ENCODE measurements at regions not wholly inside any gene's neighbourhood (a gene's known extent, or its start where the extent isn't known, plus 50 kb on each side); places are given as distances from the start of the nearest gene placed in this dataset.

DNA sequence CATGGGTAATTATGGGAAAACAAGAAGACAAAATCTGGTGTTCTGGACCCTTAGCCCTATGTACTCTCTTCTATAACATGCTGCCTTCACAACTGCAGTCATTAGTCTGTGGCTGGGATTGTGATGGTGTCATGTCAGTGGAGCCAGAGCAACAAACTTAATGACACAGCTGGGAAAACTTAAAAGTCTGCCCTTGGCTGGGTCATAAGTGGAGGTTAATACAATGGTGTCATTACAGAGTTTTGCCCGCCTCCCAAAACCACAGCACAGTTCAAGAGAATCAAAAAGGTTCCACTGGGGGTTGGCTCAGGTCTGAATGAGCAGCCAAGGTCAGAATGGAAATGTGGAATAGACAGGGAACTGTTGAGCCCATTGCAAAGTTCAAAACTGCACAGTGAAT, 455.7 kb upstream of the PIK3C3 start:
- RAD21 ChIA-PET (ENCODE audit: unreplicated experiment), result no interaction called here
- in situ Hi-C loops (cut with MboI), result no loop called here
- TF ChIP-seq YBX1 (IDR thresholded peaks at IDR 0.05) (no peak), ZBED1 (IDR thresholded peaks at IDR 0.05; ENCODE audit: borderline replicate concordance) (no peak), SMC3 (IDR thresholded peaks at IDR 0.05; ENCODE audit: borderline replicate concordance, low read length) (no peak), IKZF1 (conservative IDR thresholded peaks at IDR 0.05) (no peak), CREB1 (IDR thresholded peaks at IDR 0.05; ENCODE audit: low read depth) (no peak), IKZF2 (IDR thresholded peaks at IDR 0.05) (no peak), SMARCA5 (IDR thresholded peaks at IDR 0.05) (no peak), ASH2L (IDR thresholded peaks at IDR 0.05; ENCODE audit: borderline replicate concordance, low read depth) (no peak), STAT1 (conservative IDR thresholded peaks at IDR 0.05) (no peak), RBBP5 (conservative IDR thresholded peaks at IDR 0.05) (no peak), NFIC (IDR thresholded peaks at IDR 0.05; ENCODE audit: low read depth, low read length) (no peak), NFYA (IDR thresholded peaks at IDR 0.05; ENCODE audit: borderline replicate concordance, low read depth, low read length) (no peak), NRF1 (conservative IDR thresholded peaks at IDR 0.05; ENCODE audit: low read depth, low read length) (no peak), MTA2 (IDR thresholded peaks at IDR 0.05; ENCODE audit: low read depth) (no peak)
- TF ChIP-seq, protein P1, sequence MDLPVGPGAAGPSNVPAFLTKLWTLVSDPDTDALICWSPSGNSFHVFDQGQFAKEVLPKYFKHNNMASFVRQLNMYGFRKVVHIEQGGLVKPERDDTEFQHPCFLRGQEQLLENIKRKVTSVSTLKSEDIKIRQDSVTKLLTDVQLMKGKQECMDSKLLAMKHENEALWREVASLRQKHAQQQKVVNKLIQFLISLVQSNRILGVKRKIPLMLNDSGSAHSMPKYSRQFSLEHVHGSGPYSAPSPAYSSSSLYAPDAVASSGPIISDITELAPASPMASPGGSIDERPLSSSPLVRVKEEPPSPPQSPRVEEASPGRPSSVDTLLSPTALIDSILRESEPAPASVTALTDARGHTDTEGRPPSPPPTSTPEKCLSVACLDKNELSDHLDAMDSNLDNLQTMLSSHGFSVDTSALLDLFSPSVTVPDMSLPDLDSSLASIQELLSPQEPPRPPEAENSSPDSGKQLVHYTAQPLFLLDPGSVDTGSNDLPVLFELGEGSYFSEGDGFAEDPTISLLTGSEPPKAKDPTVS (IDR thresholded peaks at IDR 0.05; ENCODE audit: low read depth, low read length), result no peak
- TF ChIP-seq, protein P2, sequence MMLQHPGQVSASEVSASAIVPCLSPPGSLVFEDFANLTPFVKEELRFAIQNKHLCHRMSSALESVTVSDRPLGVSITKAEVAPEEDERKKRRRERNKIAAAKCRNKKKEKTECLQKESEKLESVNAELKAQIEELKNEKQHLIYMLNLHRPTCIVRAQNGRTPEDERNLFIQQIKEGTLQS (IDR thresholded peaks at IDR 0.05; ENCODE audit: borderline replicate concordance, extremely low read depth, low read depth, low read length), result no peak
- TF ChIP-seq, protein P3, sequence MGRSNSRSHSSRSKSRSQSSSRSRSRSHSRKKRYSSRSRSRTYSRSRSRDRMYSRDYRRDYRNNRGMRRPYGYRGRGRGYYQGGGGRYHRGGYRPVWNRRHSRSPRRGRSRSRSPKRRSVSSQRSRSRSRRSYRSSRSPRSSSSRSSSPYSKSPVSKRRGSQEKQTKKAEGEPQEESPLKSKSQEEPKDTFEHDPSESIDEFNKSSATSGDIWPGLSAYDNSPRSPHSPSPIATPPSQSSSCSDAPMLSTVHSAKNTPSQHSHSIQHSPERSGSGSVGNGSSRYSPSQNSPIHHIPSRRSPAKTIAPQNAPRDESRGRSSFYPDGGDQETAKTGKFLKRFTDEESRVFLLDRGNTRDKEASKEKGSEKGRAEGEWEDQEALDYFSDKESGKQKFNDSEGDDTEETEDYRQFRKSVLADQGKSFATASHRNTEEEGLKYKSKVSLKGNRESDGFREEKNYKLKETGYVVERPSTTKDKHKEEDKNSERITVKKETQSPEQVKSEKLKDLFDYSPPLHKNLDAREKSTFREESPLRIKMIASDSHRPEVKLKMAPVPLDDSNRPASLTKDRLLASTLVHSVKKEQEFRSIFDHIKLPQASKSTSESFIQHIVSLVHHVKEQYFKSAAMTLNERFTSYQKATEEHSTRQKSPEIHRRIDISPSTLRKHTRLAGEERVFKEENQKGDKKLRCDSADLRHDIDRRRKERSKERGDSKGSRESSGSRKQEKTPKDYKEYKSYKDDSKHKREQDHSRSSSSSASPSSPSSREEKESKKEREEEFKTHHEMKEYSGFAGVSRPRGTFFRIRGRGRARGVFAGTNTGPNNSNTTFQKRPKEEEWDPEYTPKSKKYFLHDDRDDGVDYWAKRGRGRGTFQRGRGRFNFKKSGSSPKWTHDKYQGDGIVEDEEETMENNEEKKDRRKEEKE (IDR thresholded peaks at IDR 0.05), result no peak
- TF ChIP-seq, protein P4, sequence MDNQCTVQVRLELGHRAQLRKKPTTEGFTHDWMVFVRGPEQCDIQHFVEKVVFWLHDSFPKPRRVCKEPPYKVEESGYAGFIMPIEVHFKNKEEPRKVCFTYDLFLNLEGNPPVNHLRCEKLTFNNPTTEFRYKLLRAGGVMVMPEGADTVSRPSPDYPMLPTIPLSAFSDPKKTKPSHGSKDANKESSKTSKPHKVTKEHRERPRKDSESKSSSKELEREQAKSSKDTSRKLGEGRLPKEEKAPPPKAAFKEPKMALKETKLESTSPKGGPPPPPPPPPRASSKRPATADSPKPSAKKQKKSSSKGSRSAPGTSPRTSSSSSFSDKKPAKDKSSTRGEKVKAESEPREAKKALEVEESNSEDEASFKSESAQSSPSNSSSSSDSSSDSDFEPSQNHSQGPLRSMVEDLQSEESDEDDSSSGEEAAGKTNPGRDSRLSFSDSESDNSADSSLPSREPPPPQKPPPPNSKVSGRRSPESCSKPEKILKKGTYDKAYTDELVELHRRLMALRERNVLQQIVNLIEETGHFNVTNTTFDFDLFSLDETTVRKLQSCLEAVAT (IDR thresholded peaks at IDR 0.05), result no peak
- TF ChIP-seq, protein P5, sequence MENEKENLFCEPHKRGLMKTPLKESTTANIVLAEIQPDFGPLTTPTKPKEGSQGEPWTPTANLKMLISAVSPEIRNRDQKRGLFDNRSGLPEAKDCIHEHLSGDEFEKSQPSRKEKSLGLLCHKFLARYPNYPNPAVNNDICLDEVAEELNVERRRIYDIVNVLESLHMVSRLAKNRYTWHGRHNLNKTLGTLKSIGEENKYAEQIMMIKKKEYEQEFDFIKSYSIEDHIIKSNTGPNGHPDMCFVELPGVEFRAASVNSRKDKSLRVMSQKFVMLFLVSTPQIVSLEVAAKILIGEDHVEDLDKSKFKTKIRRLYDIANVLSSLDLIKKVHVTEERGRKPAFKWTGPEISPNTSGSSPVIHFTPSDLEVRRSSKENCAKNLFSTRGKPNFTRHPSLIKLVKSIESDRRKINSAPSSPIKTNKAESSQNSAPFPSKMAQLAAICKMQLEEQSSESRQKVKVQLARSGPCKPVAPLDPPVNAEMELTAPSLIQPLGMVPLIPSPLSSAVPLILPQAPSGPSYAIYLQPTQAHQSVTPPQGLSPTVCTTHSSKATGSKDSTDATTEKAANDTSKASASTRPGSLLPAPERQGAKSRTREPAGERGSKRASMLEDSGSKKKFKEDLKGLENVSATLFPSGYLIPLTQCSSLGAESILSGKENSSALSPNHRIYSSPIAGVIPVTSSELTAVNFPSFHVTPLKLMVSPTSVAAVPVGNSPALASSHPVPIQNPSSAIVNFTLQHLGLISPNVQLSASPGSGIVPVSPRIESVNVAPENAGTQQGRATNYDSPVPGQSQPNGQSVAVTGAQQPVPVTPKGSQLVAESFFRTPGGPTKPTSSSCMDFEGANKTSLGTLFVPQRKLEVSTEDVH (IDR thresholded peaks at IDR 0.05; ENCODE audit: low read depth, partially characterized antibody), result no peak
- 0% methylated on average over 1 of the region's 1 CpG for WGBS (ENCODE audit: insufficient coverage, insufficient replicate concordance, low lambda C conversion rate, missing lambda C conversion rate)
- no peak for FAIRE-seq
- no TSS peak for BruUV-seq (replicated peaks)
- no peak for ATAC-seq
- H3K27me3 ChIP-seq (replicated peaks in 1 of 2; ENCODE audit: control insufficient read depth in 2 of 2, insufficient read depth in 2 of 2, low read length in 1 of 2), result no peaks in the 10 kb centered on the region; a peak in 1 of 4 replicates
- H3K4me3 ChIP-seq, result no peak overlapping the region
- CTCF ChIA-PET, result no interaction called here
- H2AFZ ChIP-seq (ENCODE audit: control insufficient read depth, low read depth, low read length), result no peak overlapping the region
- SMC1A ChIA-PET (ENCODE audit: uncharacterized antibody, unreplicated experiment), result no interaction called here
- no peak overlapping the region for H3K9ac ChIP-seq (ENCODE audit: control insufficient read depth, insufficient read depth, low read length)
- no peaks in the 10 kb centered on the region for H3K79me2 ChIP-seq (ENCODE audit: control insufficient read depth, insufficient read depth, low read length)
- no peaks in the 10 kb centered on the region for H3K4me1 ChIP-seq (ENCODE audit: control insufficient read depth, insufficient read depth, low read length)
- POLR2A ChIA-PET, result no interaction called here
- H3K27ac ChIP-seq (ENCODE audit: control insufficient read depth, insufficient read depth), result no peak overlapping the region
- no peaks in the 10 kb centered on the region for H4K20me1 ChIP-seq (ENCODE audit: control insufficient read depth, insufficient read depth)
- no peak overlapping the region for H3K4me2 ChIP-seq (ENCODE audit: control insufficient read depth, insufficient read depth)
- H3K36me3 ChIP-seq (ENCODE audit: control insufficient read depth in 2 of 2, insufficient read depth in 2 of 2, low read length in 1 of 2), result no peaks in the 10 kb centered on the region
- intact Hi-C loops (cut with micrococcal nuclease; ENCODE audit: unreplicated experiment), result no loop called here
- no peak for DNase-seq (ENCODE audit: low read depth, low spot score)
- H3K9me3 ChIP-seq (replicated peaks; ENCODE audit: control insufficient read depth, insufficient read depth, low read length), result no peaks in the 10 kb centered on the region

Measured in GM12878 (cell line).